Body of pancreas (tissue), 4 donors: ENCODE measurements at regions not wholly inside any gene's neighbourhood (a gene's known extent, or its start where the extent isn't known, plus 50 kb on each side); places are given as distances from the start of the nearest gene placed in this dataset.

Experiments used
- ATAC-seq: fragments of 150-250 bp; one replicate; pipeline ENCODE4 v1.9.1; 2016
- DNase-seq, 4 donors: peaks; one replicate each; pipeline ENCODE4 v3.0.0-alpha.2; 2019
- H3K27ac ChIP-seq, 4 donors: fragments of 200-600 bp; sonication (generic); 1 replicate in 3 of 4; 2 replicates in 1 of 4; pipeline versions ENCODE4 v1.5.1 to v1.6.1; 2016 to 2019; ENCODE audit warnings: mild to moderate bottlenecking in 1 of 4, mixed read lengths in 1 of 4, moderate library complexity in 1 of 4
- H3K27me3 ChIP-seq, 2 donors: fragments of 200-600 bp; sonication (generic); one replicate each; pipeline ENCODE4 v1.6.0; 2016; ENCODE audit warnings: mild to moderate bottlenecking in 1 of 2
- H3K36me3 ChIP-seq, 2 donors: fragments of 200-600 bp; sonication (generic); replicated peaks in 1 of 2; 2 replicates each; pipeline ENCODE4 v1.5.1; 2016; ENCODE audit warnings: low read depth in 2 of 2; ENCODE audit not compliant: insufficient read depth in 1 of 2
- H3K4me1 ChIP-seq: fragments of 200-600 bp; sonication (generic); one replicate; pipeline ENCODE4 v1.6.0; 2016
- H3K4me3 ChIP-seq, 2 donors: fragments of 200-600 bp; sonication (generic); 1 replicate in 1 of 2; 2 replicates in 1 of 2; pipeline ENCODE4 v1.5.1; 2016 to 2019
- H3K9me3 ChIP-seq, 3 donors: fragments of 200-600 bp; sonication (generic); 1 replicate in 2 of 3; 2 replicates in 1 of 3; pipeline ENCODE4 v1.5.1; 2016
- POLR2A ChIP-seq, 3 donors: fragments of 450-650 bp; IDR thresholded peaks; one replicate each; pipeline ENCODE4 v1.6.1; 2016; ENCODE audit warnings: antibody characterized with exemption in 3 of 3, mild to moderate bottlenecking in 2 of 3
- WGBS, 2 donors: methylation state at CpG; one replicate each; pipeline ENCODE4 v1.1.5; 2017; 5-methylcytosine and 5-hydroxymethylcytosine counted together
- intact Hi-C: fragments of 100-400 bp; cut with DNase I; formaldehyde crosslinking; loops from one replicate; pipeline ENCODE4 v1.15.1; 2023
- TF ChIP-seq, protein P1 (sequence below), 7 experiments: fragments of 450-650 bp in 4 of 7; fragments of 200-600 bp in 3 of 7; sonication (generic) in 3 of 7; IDR thresholded peaks; one replicate each; pipeline ENCODE4 v1.5.1; 2016 to 2019; ENCODE audit warnings: antibody characterized with exemption in 7 of 7

DNA sequence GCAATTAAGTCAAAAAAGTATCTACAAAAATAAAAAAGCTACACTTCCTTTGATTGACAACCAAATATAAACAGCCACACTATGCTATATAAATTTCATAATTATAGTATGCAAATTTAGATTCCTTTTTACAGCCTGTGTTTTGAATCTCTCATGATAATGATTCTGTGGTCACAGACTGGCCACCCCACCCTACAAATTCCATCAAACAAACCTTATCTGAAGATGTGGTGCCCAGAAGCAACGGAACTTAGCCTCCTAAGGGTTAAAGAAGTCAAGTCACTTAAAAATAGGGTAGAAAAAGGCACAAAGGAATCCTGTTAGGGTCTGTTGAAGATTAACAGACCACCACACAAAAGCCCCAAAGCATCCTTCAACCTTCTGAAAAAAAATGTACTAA, 351.8 kb downstream of the INHBA start:
- Histone ChIP-seq H3K36me3 (no peaks in the 10 kb centered on the region), H3K27ac (no peak overlapping the region), H3K9me3 (no peaks in the 10 kb centered on the region), H3K4me3 (no peak overlapping the region), H3K4me1 (no peaks in the 10 kb centered on the region), H3K27me3 (no peaks in the 10 kb centered on the region)
- DNase-seq (no peak), ATAC-seq (no peak)
- intact Hi-C loops = no loop called here
- TF ChIP-seq, protein P1, sequence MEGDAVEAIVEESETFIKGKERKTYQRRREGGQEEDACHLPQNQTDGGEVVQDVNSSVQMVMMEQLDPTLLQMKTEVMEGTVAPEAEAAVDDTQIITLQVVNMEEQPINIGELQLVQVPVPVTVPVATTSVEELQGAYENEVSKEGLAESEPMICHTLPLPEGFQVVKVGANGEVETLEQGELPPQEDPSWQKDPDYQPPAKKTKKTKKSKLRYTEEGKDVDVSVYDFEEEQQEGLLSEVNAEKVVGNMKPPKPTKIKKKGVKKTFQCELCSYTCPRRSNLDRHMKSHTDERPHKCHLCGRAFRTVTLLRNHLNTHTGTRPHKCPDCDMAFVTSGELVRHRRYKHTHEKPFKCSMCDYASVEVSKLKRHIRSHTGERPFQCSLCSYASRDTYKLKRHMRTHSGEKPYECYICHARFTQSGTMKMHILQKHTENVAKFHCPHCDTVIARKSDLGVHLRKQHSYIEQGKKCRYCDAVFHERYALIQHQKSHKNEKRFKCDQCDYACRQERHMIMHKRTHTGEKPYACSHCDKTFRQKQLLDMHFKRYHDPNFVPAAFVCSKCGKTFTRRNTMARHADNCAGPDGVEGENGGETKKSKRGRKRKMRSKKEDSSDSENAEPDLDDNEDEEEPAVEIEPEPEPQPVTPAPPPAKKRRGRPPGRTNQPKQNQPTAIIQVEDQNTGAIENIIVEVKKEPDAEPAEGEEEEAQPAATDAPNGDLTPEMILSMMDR (IDR thresholded peaks at IDR 0.05) = no peak
- TF ChIP-seq POLR2A (IDR thresholded peaks at IDR 0.05) = no peak
- 0 to 11% methylated on average over 1 of the region's 1 CpG for WGBS, 2 donors

DNA sequence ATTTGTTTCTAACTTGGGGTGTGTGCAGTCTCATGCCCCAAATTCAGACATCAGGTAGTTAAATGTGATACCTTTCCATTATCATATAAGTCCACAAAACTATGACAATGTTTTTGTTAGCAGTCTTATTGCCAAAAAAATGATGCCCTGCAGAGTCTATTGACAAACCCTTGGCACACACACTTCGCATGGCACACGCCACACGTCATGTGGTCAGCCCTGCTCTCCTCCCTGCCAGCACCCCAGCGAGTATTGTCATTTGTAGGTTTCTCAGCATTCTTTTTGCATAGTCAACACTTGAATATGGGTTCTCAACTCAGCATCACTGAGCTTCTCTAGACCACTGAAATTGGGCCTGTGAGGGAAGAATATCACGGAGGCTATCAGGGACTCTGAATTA, 356.0 kb downstream of the INHBA start:
- no peak overlapping the region for H3K4me3 ChIP-seq
- no peaks in the 10 kb centered on the region for H3K27me3 ChIP-seq
- no peaks in the 10 kb centered on the region for H3K36me3 ChIP-seq
- H3K9me3 ChIP-seq = no peaks in the 10 kb centered on the region
- no peak for DNase-seq
- no peak overlapping the region for H3K27ac ChIP-seq
- WGBS, 2 donors = 38 to 57% methylated on average over 5 of the region's 5 CpGs
- no peak for ATAC-seq
- intact Hi-C loops = no loop called here
- TF ChIP-seq, protein P1 (IDR thresholded peaks at IDR 0.05) = no peak
- no peak for TF ChIP-seq POLR2A (IDR thresholded peaks at IDR 0.05)
- H3K4me1 ChIP-seq = no peaks in the 10 kb centered on the region

DNA sequence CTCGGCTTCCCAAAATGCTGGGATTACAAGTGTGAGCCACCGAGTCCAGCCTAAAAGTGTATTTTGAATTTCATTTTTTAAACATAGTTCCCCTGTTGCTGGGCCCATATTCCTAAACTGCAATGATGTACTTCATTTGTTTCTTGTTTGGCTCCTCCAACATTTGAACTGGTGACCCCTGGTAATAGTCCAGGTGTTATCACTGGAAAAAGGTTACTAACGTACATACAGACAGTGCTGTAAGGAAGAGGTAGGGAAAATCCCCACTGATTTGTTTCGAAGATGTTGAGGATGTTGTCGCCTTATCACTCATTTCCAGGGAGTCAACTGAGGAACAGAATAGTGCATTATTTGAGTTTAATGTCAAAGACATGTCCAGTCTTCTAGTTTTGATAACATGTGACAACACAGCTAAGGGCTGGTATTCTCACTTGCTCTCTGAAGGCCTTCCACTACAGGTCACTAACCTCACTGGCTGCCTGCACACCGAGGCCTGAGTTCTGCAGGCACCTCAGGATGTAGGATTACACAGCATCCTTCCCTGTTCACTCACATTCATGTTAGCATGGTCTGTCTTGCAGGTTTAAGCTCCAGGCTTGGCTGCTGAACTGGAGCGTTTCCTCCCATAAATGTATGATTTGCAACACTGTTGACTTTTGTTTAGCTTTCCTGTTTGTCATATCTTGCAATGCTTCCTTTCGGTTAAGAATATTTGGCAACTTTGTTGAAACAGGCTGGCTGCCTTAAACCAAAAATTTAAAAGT, 362.8 kb downstream of the INHBA start:
- WGBS, 2 donors = 66 to 75% methylated on average over 8 of the region's 8 CpGs
- no peak for TF ChIP-seq POLR2A (IDR thresholded peaks at IDR 0.05)
- TF ChIP-seq, protein P1 (IDR thresholded peaks at IDR 0.05) = no peak
- H3K27me3 ChIP-seq = no peaks in the 10 kb centered on the region
- ATAC-seq (no peak), DNase-seq (no peak)
- H3K4me3 ChIP-seq = no peak overlapping the region
- no peaks in the 10 kb centered on the region for H3K4me1 ChIP-seq
- H3K36me3 ChIP-seq = no peaks in the 10 kb centered on the region
- H3K27ac ChIP-seq = no peak overlapping the region
- intact Hi-C loops = no loop called here
- no peaks in the 10 kb centered on the region for H3K9me3 ChIP-seq

DNA sequence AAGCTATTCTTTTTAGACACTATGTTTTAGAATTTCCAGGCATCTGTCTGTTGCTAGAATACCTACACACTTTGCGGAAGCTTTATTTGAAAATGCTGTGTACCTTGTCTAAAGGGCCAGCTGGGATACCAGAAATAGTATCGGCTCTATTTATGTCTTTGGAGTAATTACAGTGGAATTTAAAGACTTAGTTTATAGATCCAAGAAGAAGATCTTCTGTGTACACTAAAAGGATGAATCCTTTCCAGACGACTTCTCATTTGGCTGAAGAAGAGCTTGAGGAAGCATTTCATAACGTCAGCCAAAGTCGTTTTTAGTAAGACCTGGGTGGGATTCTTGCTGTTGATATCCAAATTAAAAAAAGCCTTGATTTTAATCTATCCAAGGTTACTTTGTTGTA, 365.9 kb downstream of the INHBA start:
- H3K27ac ChIP-seq = no peak overlapping the region
- no peak for ATAC-seq
- intact Hi-C loops = no loop called here
- no peaks in the 10 kb centered on the region for H3K27me3 ChIP-seq
- no peak for DNase-seq
- TF ChIP-seq, protein P1 (IDR thresholded peaks at IDR 0.05) = no peak
- no peak for TF ChIP-seq POLR2A (IDR thresholded peaks at IDR 0.05)
- no peaks in the 10 kb centered on the region for H3K9me3 ChIP-seq
- H3K4me1 ChIP-seq = no peaks in the 10 kb centered on the region
- WGBS, 2 donors = 53 to 57% methylated on average over 5 of the region's 5 CpGs
- no peaks in the 10 kb centered on the region for H3K36me3 ChIP-seq
- H3K4me3 ChIP-seq = no peak overlapping the region

DNA sequence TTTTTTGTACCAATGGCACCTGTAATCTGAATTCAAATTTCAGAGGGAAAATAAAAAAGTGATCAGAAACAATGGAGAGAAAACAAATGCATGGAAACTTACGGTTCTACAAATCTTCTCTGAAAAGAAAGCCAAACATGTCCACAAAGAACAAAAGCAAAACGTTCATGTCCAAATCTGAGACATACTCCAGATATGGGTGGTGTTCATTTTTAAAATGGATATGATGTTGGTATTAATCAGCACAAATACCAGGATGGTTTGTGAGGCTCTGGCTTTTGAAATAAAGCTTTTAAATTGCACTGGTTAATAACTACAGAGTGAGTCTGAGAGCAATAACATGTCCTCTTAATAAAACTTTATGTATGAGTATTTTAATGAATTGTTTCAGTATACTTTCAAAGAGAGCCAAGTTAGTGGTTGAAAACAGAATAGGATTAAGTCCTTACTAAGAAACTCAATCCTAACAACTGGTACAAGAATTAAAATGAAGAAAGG, 366.4 kb downstream of the INHBA start:
- Histone ChIP-seq H3K4me3 (no peak overlapping the region), H3K27ac (no peak overlapping the region), H3K36me3 (no peaks in the 10 kb centered on the region), H3K9me3 (no peaks in the 10 kb centered on the region), H3K27me3 (no peaks in the 10 kb centered on the region), H3K4me1 (no peaks in the 10 kb centered on the region)
- DNase-seq = no peak
- 40 to 46% methylated on average over 2 of the region's 2 CpGs for WGBS, 2 donors
- intact Hi-C loops = no loop called here
- TF ChIP-seq, protein P1 (IDR thresholded peaks at IDR 0.05) = no peak
- TF ChIP-seq POLR2A (IDR thresholded peaks at IDR 0.05) = no peak
- no peak for ATAC-seq
